SK-N-SH treated with all-trans-retinoic acid at 6 μM for 48 hours (cell line): ENCODE measurements at regions not wholly inside any gene's neighbourhood (a gene's known extent, or its start where the extent isn't known, plus 50 kb on each side); places are given as distances from the start of the nearest gene placed in this dataset.

Experiments used
- ARNTL ChIP-seq: fragments of 450-650 bp; formaldehyde crosslinking; IDR thresholded peaks from 2 replicates; pipeline ENCODE4 v1.5.0; 2020; ENCODE audit warnings: low read depth, mild to moderate bottlenecking, moderate library complexity, borderline replicate concordance
- CREB5 ChIP-seq: fragments of 250-450 bp; sonication (Bioruptor Pico); IDR thresholded peaks from 2 replicates; pipeline ENCODE4 v1.5.1; 2020; ENCODE audit warnings: low read depth, mild to moderate bottlenecking, moderate library complexity
- CSDC2 ChIP-seq: fragments of 250-450 bp; sonication (Bioruptor Pico); IDR thresholded peaks from 2 replicates; pipeline ENCODE4 v1.5.0; 2020; ENCODE audit warnings: mild to moderate bottlenecking, moderate library complexity
- POU6F1 ChIP-seq: fragments of 250-450 bp; sonication (Bioruptor Pico); IDR thresholded peaks from 2 replicates; pipeline ENCODE4 v1.8.0; 2021; ENCODE audit warnings: low read depth, mild to moderate bottlenecking, moderate library complexity, borderline replicate concordance
- RARB ChIP-seq: fragments of 250-450 bp; sonication (Bioruptor Pico); IDR thresholded peaks from 2 replicates; pipeline ENCODE4 v1.8.0; 2021; ENCODE audit warnings: mild to moderate bottlenecking, moderate library complexity
- SNAI2 ChIP-seq: fragments of 250-450 bp; sonication (Bioruptor Pico); IDR thresholded peaks from 2 replicates; pipeline ENCODE4 v1.5.0; 2020; ENCODE audit warnings: mild to moderate bottlenecking, moderate library complexity
- ZFP30 ChIP-seq: fragments of 450-650 bp; formaldehyde crosslinking; IDR thresholded peaks from 2 replicates; pipeline ENCODE4 v1.5.0; 2022; ENCODE audit warnings: mild to moderate bottlenecking, moderate library complexity
- ZNF565 ChIP-seq: fragments of 450-650 bp; formaldehyde crosslinking; conservative IDR thresholded peaks from 2 replicates; pipeline ENCODE4 v1.5.0; 2020; ENCODE audit warnings: low read depth, mild to moderate bottlenecking, moderate library complexity
- ZNF8 ChIP-seq: fragments of 450-650 bp; formaldehyde crosslinking; IDR thresholded peaks from 2 replicates; pipeline ENCODE4 v1.5.0; 2020; ENCODE audit warnings: mild to moderate bottlenecking, moderate library complexity

- TF ChIP-seq CREB5 (CRISPR knock-in tag): no peak
- no peak for TF ChIP-seq ZNF8
- no peak for TF ChIP-seq SNAI2
- no peak for TF ChIP-seq ZFP30 (CRISPR knock-in tag)
- no peak for TF ChIP-seq RARB (CRISPR knock-in tag)
- TF ChIP-seq ARNTL (CRISPR knock-in tag): no peak
- TF ChIP-seq ZNF565 (CRISPR knock-in tag): no peak
- TF ChIP-seq CSDC2 (CRISPR knock-in tag): no peak
- no peak for TF ChIP-seq POU6F1 (CRISPR knock-in tag)
Measured at GRCh38 chr7:52620849-52621248, 414.6 kb upstream of the POM121L12 start.
